ENCODE measurements at regions not wholly inside any gene's neighbourhood (a gene's known extent, or its start where the extent isn't known, plus 50 kb on each side); places are given as distances from the start of the nearest gene placed in this dataset.

GRCh38 chr17:63094631-63095030, 128.6 kb downstream of the TANC2 start:
- TF ChIP-seq POLR2AphosphoS5 (IDR thresholded peaks at IDR 0.05) (no peak), CTCF (IDR thresholded peaks at IDR 0.05; ENCODE audit: poor library complexity, severe bottlenecking) (no peak), EP300 (conservative IDR thresholded peaks at IDR 0.05; ENCODE audit: poor library complexity, severe bottlenecking) (no peak), EZH2 (IDR thresholded peaks at IDR 0.05; ENCODE audit: borderline replicate concordance, insufficient read depth, low read length, poor library complexity, severe bottlenecking) (no peak), TAF1 (IDR thresholded peaks at IDR 0.05; ENCODE audit: low read depth) (no peak)
